GM12891 (cell line): ENCODE measurements at regions not wholly inside any gene's neighbourhood (a gene's known extent, or its start where the extent isn't known, plus 50 kb on each side); places are given as distances from the start of the nearest gene placed in this dataset.

Source experiments
- PAX5 ChIP-seq: IDR thresholded peaks from 2 replicates; pipeline ENCODE4 v1.6.1; 2011; ENCODE audit warnings: low read length, moderate library complexity, mild to moderate bottlenecking; ENCODE audit not compliant: insufficient read depth, severe bottlenecking
- POLR2A ChIP-seq: IDR thresholded peaks from 2 replicates; pipeline ENCODE4 v1.6.1; 2011; ENCODE audit warnings: low read depth, low read length, control low read depth
- POLR2AphosphoS5 ChIP-seq: IDR thresholded peaks from 2 replicates; pipeline ENCODE4 v1.6.1; 2011; ENCODE audit warnings: low read depth, low read length, control low read depth
- POU2F2 ChIP-seq: IDR thresholded peaks from 2 replicates; pipeline ENCODE4 v1.6.1; 2011; ENCODE audit warnings: low read depth, mild to moderate bottlenecking, control low read depth, low read length, moderate library complexity
- SPI1 ChIP-seq: IDR thresholded peaks from 2 replicates; pipeline ENCODE4 v1.6.1; 2011; ENCODE audit warnings: low read depth, low read length, control low read depth
- TAF1 ChIP-seq: IDR thresholded peaks from 2 replicates; pipeline ENCODE4 v1.6.1; 2011; ENCODE audit warnings: low read depth, low read length, control low read depth

- TF ChIP-seq POLR2A, result no peak
- TF ChIP-seq POLR2AphosphoS5, result no peak
- no peak for TF ChIP-seq SPI1
- TF ChIP-seq TAF1, result no peak
- TF ChIP-seq PAX5, result no peak
- no peak for TF ChIP-seq POU2F2
Observed at GRCh38 chr18:78406743-78407465, 572.7 kb upstream of the SALL3 start.
